GM18511 (cell line): ENCODE measurements at regions not wholly inside any gene's neighbourhood (a gene's known extent, or its start where the extent isn't known, plus 50 kb on each side); places are given as distances from the start of the nearest gene placed in this dataset.

Experiments
- ATAC-seq: cut with Tn5 transposase; IDR thresholded peaks from one replicate; pipeline ENCODE4 v1.9.1; 2021; ENCODE audit warnings: mild to moderate bottlenecking, moderate library complexity; ENCODE audit not compliant: unreplicated experiment

DNA sequence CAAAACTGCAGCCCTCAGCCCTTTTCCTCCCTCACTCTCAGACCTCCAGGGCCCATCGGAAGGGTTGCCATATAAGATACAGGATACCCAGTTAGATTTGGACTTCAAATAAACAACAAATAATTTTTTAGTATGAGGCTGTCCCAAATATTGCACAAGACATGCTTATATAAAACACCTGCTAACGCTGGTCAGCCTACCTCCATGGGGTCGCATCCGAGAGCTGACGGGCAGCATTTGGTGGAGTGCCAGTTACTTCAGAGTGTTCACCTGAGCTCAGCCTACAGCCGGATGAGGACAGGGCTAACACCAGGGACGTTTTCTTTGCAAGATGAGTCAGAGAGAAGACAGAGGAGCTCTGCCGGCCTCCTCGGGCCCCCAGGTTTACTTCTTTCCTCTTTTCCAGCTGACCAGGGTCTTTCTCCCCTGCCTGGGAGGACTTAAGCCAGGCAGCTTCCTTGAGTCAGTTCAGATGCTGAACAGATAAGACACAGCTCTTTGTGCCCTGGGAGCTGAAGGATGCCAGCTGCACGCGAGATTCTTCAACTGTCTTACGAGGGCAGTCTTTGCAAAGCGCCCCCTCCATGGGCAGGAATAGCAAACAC lies 141.2 kb upstream of the KCNG1 start:
- ATAC-seq: no peak

DNA sequence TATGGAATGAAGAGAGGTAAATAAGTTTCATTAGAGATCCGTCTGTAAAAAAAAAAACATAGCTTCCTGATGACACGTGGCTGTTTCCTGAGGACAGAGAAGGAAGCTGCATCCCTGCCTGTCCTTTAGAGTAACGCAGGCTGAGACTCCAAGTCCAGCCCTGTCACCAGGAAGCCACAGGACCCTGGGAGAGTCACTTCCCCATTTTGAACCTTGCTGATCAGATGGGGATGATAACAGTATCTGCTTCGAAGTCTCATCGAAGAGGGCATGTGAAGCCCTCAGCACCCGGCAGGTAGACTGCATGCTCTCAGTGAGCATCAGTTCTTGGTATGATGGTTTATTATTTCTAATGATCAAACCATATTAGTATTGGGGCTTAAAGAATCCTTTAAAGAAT lies 139.1 kb upstream of the KCNG1 start:
- no peak for ATAC-seq

DNA sequence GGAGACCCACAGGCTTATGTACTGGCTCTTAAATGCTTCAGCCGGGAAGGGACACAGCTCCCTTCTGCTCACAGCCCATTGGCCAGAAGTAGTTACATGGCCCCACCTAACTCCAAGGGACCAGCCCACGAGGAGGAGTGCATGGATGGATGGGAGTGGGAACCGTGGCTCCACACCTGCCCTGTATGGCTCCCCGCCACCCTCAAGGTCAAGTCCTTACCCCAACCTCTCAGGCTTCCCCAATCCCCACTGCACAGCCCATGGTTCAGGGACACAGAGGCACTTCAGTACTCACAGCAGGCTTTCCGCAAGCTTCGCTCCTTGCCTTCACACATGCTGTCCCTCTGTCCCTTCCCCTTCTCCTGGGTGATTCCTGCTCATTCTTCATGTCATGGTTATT lies 137.9 kb upstream of the KCNG1 start:
- no peak for ATAC-seq

DNA sequence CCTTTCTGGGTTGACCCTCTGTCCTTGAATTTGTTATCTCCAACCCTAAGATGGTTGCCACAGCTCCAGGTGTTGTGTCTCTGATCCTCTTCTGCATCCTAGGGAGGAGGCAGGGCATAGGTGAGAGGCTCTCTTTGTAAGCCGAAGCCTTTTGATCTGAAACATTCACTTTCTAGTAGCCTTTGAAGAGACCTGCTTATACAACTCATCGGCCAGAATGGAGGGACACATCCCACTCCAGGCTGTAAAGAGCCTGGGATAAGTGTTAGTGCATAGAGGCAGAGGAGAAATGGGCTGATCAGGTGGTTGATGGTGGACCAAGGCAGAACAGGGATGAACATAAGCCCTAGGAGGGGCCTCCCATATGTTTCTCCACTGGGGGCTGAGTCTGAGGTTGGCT lies 137.1 kb upstream of the KCNG1 start:
- ATAC-seq: no peak

DNA sequence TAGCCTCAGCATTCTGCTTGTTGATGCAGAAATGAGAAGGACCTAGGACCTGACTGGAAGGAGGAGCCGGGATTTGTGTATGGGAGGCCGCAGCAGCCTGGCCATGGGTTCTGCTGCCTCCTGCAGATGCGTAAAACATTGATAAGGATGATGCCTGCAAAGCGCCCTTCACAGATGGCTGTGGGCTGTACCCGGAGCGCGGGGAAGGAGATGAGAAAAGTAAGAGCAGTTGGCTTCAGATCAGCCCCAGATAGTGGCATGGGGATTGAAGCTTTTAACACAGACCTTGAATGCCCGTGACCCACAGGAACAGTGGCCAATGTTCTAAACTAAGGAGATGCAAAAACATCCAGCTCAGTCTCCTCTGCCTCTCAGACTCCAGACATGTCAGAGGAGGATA lies 136.4 kb upstream of the KCNG1 start:
- no peak for ATAC-seq

DNA sequence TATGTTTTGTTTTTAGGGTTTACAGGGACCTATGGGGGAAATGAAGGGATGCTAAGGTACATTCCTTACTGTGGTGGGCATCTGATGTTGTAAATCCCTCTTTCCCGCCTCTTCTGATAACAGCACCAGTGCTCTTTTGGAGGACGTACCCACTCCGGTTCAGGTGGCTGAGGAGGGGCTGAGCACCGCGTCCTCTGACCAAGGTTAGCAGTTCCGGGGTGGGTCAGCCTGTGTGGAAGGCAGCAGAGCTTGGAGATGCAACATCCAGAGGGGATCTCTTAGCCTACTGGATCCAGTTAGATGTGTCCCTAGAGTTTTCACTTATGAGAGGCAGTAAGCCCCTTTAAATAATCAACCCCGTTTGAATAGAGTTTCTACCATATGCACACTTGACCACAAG lies 135.3 kb upstream of the KCNG1 start:
- no peak for ATAC-seq

DNA sequence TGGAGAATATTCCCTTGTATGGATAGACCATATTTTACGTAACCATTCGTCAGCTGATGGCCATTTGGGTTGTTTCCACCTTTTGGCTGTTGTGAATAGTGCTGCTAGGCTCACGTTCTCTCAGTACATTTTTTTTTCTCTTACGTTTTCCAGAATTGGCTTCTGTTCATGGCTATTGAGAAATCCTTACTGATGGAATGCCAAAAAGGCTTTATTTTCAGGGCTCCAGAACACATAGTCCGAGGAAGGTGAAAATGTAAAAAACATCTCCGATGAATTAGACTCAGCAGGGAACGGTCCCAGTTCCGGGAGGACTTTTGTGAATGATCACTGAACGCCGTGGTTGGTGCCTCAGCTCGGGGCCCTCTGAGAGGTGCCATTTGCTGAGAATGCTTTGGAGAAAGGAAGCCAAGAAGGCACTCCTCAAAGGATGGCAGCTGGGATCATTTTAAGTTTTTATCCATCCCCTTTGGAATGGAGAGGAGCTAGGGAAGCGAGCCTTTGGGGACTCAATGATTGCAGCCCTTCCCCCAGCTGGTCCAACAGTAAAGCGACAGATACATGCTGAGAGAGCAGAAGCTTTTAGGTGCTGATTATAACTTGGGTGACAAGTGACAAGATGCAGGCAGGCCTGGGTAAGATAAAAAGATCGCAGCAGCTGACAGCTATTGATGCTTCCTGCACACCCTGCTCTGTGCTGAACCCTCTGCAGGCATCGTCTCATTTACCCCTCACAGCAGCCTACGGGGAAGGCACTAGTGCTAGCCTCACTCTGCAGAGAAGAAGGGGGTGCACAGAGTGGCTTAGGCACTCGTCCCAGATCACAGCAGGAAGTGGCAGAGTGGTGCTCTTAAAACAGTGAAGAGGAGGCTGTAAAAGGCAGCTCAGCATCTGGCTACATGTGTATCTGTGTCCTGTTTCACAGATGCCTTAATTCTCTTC lies 133.4 kb upstream of the KCNG1 start:
- ATAC-seq: no peak

DNA sequence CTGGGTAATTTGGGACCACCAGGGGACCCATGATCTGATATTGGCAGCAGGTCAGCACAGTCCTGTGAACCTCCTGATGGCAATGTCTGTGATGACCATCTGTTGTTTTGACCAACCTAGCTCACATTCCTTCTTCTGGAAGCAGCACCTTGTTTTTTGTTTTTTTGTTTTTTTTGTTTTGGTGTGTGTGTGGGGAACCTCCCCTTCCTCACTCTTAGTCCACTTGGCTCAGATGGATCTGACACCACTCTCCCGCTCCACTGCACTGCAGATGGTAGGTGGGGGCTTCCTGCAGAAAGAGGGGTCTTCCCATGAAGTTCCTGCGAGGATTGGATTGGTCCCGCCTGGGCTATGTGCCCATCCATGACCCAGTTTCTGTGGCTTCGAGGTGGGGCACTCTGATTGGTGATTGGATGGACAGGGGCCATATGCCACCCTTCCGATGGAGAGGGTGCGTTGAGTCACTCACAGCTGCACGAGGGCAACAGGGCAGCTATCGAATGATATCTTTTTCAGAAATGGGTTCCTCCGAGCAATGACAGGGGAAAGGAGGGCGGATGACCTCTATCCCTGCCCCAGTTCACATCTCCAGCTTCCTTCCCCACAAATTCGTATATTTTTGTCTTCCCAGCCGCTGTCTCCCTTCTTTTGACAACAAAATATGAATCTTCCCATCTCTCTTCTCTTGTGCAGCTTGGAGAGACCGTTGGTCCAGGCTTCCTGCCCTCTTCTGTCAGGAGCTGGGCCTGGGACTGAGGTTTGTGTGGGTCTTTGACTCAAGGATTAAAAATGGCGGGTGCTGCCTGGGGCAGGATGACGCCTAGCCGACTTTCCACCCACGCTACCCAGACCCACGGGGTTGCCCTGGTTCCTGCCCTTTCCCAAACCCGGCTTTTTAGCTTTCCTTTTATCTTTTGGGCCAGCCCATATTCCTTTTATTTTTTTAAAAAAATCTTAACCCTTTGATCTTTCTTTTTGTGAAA lies 132.1 kb upstream of the KCNG1 start:
- ATAC-seq: no peak

DNA sequence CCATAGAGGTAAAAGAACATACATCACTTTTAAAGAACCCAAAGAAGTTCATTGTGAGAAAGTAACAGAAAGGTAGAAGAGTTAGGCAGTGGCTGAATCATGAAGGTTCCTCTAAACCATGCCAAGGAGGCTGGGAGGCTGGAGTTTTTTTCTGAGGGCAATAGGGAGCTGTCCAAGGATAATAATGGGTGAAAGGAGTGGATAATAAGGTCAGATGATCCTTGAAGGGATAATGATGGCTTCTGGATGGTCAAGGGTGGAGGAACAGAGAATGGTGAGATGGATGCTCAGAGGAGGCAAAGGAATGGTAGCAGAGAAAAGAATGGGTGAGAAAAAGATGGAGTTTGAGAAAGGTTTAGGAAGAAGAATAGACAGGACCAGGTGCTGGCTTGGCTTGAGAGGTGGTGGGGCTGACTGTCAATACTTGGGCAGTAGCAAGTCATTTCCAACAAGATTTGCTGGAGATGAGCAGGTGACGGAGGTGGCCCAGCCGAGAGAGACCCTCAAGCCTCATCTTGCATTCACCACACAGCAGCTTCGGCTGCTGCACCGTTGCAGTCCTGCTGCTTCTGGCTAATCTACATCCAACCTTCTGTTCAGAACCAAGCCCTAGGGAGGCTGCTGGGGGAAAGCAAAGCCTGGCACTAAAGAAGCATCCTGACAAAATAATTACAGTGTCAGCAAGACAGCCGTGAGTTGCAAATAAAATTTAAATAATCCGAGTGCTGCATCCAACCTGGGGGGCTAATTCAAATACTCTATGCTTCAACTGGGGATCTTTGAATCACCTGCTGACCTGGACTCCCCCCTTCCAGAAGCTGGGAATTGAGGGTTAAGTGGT lies 131.2 kb upstream of the KCNG1 start:
- no peak for ATAC-seq

DNA sequence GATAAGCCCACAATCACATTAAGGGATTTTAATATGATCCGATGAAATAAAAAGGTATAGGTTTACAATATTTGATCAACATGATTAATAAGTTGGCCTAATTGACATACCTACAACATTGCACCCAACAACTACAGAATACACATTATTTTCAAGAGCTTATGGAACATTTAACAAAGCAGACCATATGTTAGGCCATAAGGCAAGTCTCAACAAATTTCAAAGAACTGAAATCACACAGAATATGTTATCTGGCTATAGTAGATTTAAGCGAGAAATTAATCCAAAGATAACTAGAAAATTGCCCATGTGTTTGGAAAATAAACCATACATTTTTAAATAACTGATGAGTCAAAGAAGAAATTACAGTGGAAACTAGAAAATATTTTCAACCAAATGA lies 126.0 kb upstream of the KCNG1 start:
- ATAC-seq: no peak

DNA sequence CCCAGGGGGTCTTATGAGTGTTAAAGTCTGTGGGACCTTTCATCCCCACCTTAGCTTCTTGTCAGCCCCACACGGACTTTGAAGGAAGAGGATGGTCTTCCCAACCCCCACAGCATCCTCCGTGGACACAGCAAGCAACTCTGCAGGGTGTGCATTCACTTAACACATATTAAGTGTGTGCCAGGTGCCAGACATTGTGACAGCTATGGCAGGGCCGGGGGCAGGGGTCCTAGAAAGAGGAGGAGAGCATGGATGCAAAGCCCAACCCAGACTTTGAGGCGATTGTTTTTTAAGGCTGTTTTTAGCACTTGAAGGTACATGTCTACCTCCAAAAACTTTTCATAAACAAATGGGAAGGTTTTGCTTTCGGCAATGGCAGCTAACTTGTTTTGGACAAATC lies 121.6 kb upstream of the KCNG1 start:
- ATAC-seq: no peak

DNA sequence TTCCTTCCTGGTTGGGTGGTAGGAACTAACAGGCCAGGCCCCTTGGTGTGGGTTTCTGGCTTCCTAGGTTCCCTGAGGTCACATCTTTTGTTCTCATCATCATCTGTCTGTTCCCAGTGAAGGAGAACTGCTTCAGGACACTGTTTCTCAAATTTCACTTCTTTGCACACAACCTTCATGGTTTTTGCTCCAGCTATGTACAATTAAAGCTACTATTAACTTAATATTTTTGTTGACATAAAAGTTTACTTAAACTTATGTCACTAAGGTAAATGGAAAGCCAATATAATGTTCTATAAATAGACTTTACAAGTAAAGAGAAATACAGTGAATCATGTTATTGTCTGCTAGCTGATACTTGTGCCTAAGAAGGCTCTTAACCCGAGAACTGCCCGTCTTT lies 120.7 kb upstream of the KCNG1 start:
- no peak for ATAC-seq

DNA sequence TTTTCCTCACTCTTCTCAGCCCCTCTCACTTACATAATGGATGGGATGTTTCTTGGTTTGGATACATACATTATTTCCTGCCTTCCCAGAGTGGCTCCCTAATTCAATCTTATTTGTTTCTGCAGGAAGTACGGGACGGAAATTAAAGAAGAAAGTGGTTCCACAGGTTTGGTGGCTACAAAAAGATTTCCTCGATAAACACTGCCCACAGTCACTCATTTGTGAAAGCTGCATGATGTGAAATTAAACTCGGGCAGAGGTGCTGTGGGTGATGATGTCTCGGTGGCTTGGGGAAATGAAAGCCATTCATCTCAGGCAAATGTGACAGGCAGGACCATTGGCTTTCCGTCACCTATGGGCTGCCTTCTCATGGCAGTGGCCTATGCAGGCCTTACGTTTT lies 119.5 kb upstream of the KCNG1 start:
- ATAC-seq: no peak

DNA sequence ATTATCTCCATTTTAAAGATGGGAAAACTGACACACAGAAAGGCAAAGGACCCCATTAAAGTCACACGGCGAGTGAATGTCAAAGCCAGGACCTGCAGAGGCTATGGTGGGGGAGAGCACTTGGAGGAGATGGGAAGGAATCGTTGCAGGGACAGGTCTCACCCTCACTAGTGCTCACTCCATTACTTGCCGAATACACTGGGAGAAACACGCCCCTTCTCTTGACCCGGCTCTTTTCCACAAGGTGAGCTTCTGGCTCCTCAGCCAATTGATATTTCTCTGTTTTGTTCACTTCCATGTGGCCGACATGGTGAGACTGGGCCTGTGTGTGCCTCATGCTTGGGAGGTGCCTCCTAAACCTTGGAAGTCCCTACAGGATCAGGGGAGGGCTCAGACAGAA lies 117.8 kb upstream of the KCNG1 start:
- no peak for ATAC-seq

DNA sequence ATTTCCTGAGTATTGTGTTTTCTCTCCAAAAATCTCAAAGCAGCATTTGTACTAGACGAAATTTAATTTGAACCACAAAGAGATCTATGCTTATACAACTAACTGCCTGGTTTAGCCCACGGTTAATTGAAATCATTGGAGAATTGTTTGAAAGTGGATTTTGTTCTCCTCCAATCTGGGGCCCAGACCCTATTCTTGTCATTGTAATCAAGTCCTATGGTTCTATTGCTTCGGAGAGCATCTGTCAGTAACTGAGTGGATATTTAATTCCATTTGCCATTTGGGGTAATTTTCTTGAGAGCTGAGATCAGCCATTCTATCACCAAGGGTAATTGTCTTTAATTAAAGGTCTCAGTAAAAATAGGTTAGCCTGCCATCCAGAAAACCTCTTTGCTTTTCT lies 117.0 kb upstream of the KCNG1 start:
- no peak for ATAC-seq

DNA sequence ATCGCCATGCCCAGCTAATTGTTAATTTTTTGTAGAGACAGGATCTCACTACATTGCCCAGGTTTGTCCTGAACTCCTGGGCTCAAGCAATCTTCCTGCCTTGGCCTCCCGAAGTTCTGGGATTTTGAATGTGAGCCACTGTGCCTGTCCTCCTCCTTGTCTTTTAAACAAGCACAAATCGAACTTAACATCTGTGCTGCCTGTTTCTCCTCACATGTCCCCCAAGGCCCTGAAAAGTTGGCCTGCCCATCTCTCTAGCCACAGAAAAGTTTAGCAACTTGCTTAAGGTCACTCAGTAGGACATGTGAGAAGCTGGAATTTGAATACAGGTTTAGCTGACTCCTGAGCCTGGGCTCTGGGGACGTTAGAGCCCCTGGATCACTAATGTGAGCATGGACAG lies 115.7 kb upstream of the KCNG1 start:
- no peak for ATAC-seq

DNA sequence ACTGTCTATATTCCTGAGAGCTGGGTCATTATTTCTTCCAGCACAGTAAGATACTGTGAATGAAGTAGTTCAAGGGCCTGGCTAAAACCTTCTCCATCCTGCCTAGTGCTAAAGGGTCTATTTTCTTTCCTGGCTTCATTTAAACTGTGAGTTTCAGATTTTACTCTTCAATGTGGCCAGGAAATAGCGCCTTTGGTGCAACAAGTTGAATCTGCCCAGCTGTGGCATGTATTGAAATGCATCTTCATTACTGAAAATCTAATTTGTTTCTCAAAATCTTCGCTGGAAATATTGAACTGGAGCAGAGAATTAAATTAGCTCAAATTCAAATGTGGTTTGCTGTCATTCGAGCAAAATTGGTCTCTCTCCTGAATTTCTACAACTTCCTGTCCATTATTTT lies 114.6 kb upstream of the KCNG1 start:
- ATAC-seq: no peak

DNA sequence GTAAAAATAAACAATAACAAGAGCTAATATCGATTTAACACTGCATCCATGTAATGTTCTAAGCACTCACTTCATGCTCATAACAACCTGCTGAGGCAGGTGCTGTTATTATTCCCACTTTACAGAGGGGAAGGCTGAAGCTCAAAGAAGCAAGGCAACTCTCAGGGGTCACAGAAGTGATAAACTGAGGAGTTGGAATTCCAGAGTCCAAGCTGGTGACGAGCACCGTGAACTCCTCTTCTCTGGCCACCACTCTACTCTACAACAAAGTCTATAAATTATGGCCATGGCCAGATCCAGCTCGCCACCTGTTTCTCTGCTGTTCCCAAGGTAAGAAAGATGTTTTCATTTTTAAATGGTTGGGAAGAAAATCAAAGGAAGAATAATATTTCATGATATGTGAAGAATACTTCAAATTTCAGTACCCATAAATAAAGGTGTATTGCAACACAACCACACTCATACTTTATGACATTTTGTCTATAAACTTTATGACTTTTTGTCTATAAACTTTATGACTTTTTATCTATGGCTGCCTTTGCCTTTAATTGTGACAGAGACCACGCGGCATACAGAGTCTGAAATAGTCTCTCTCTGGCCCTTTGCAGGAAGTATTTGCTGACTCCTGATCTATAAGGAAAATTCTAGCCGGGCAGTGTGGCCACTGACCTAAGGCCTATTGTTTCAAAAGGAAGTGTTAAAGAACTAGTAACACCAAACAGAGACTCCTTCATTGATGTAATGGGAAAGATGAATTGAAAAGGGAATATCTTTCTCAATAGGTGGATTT lies 113.2 kb upstream of the KCNG1 start:
- ATAC-seq: no peak

DNA sequence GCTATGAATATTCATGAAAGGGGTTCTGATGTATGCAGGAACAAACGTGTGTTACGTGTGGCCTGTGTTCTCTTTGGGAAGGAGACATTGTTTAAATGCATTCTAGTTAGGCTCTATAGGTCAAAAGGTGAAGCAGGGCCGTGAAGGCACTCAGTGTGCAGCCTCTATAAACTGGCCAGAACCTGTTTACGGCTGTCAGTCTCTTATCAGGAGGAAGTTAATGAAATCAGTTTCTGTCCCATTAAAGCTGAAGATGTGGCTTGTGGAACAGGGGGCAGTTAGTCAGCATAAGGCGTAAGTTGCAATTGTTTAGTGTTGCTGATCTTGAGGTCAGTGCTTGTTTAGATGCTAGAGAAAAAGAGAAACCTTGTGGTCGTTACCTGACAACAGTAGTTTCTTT lies 111.5 kb upstream of the KCNG1 start:
- ATAC-seq: no peak

DNA sequence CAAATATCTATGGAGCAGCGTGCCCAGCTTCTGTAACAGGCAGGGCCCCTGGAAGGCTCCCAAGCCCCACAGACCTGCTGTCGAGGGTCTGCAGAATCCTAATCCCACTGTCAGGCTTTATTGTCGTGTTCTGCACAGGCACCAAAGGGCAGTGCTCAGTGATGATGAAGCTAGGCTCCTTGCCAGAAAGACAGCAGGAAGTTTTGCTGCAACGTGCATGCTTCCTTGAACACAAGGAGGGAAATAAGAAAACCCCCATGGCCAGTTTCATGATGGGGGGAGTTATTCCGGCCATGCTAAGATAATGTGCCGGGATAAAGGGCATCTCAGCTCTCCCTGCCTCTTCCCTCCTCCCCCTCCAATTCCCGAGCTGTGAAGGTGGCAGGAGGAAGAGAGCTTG lies 109.4 kb upstream of the KCNG1 start:
- no peak for ATAC-seq
